ENCODE measurements at regions not wholly inside any gene's neighbourhood (a gene's known extent, or its start where the extent isn't known, plus 50 kb on each side); places are given as distances from the start of the nearest gene placed in this dataset.

- WGBS (ENCODE audit: insufficient coverage), result 96% methylated on average over 8 of the region's 8 CpGs
- no peaks in the 10 kb centered on the region for H3K79me2 ChIP-seq (ENCODE audit: control insufficient read depth, insufficient read depth, low read length)
- H3K9me3 Mint-ChIP-seq (ENCODE audit: insufficient read depth), result no peaks in the 10 kb centered on the region
- DNase-seq (no peak), ATAC-seq (ENCODE audit: low read depth) (no peak)
- no peak overlapping the region for H3K9ac ChIP-seq (ENCODE audit: low read length)
- H4K20me1 ChIP-seq (ENCODE audit: control insufficient read depth, insufficient read depth, low read length, poor library complexity, severe bottlenecking), result no peaks in the 10 kb centered on the region
- peaks cover 8% of the 10 kb centered on the region for H3K27me3 Mint-ChIP-seq
- no peak overlapping the region for H3K27ac ChIP-seq (ENCODE audit: low read length in 2 of 2)
- intact Hi-C loops (cut with micrococcal nuclease), result no loop called here
- H3K4me2 ChIP-seq (replicated peaks; ENCODE audit: low read depth, low read length, poor library complexity, severe bottlenecking), result no peak overlapping the region
- H3K4me1 ChIP-seq (ENCODE audit: control insufficient read depth in 2 of 2, insufficient read depth in 2 of 2, low read length in 2 of 2), result no peaks in the 10 kb centered on the region
- H2AFZ ChIP-seq (ENCODE audit: insufficient read depth, low read depth, low read length, poor library complexity, severe bottlenecking), result no peak overlapping the region
- no peak overlapping the region for H3K4me3 Mint-ChIP-seq
- ChIA-PET CTCF (no interaction called here), POLR2A (no interaction called here)
- no peak overlapping the region for H3K27ac Mint-ChIP-seq
- H3K36me3 ChIP-seq (replicated peaks in 1 of 2; ENCODE audit: control extremely low read depth in 1 of 2, control insufficient read depth in 1 of 2, extremely low read depth in 1 of 2, insufficient read depth in 2 of 2, low read length in 1 of 2), result no peaks in the 10 kb centered on the region
- H3K27me3 ChIP-seq (replicated peaks in 1 of 4; ENCODE audit: control extremely low read depth in 1 of 4, control insufficient read depth in 3 of 4, insufficient read depth in 4 of 4, low read length in 3 of 4), result peaks cover 0 to 3% (median 0%) of the 10 kb centered on the region in 4 experiments
- H3K4me1 Mint-ChIP-seq, result no peaks in the 10 kb centered on the region
- peaks cover 0 to 6% (median 4%) of the 10 kb centered on the region in 3 donors for H3K9me3 ChIP-seq (ENCODE audit: control extremely low read depth in 1 of 3, control insufficient read depth in 2 of 3, insufficient read depth in 1 of 3, low read length in 2 of 3)
- no peak overlapping the region for H3K4me3 ChIP-seq (ENCODE audit: control extremely low read depth in 1 of 5, extremely low read depth in 1 of 5, insufficient read depth in 1 of 5, low read depth in 2 of 5, low read length in 4 of 5)
- TF ChIP-seq EZH2 (IDR thresholded peaks at IDR 0.05; ENCODE audit: borderline replicate concordance, insufficient read depth, low read depth, low read length, poor library complexity, severe bottlenecking) (no peak), CTCF (IDR thresholded peaks at IDR 0.05) (no peak)
Measured at GRCh38 chr1:57934745-57935144, 510.9 kb upstream of the DAB1 start.

- no peak overlapping the region for H3K9ac ChIP-seq (ENCODE audit: low read length)
- no peak overlapping the region for H3K4me3 ChIP-seq (ENCODE audit: control extremely low read depth in 1 of 5, extremely low read depth in 1 of 5, insufficient read depth in 1 of 5, low read depth in 2 of 5, low read length in 4 of 5)
- ChIA-PET POLR2A (no interaction called here), CTCF (no interaction called here)
- H3K4me2 ChIP-seq (replicated peaks; ENCODE audit: low read depth, low read length, poor library complexity, severe bottlenecking), result no peak overlapping the region
- DNase-seq, result no peak
- no peak for TF ChIP-seq EZH2 (IDR thresholded peaks at IDR 0.05; ENCODE audit: borderline replicate concordance, insufficient read depth, low read depth, low read length, poor library complexity, severe bottlenecking)
- TF ChIP-seq CTCF (IDR thresholded peaks at IDR 0.05), result no peak
- no peaks in the 10 kb centered on the region for H4K20me1 ChIP-seq (ENCODE audit: control insufficient read depth, insufficient read depth, low read length, poor library complexity, severe bottlenecking)
- Mint-ChIP-seq H3K4me3 (no peak overlapping the region), H3K27me3 (no peaks in the 10 kb centered on the region), H3K4me1 (no peaks in the 10 kb centered on the region), H3K9me3 (ENCODE audit: insufficient read depth) (no peaks in the 10 kb centered on the region), H3K27ac (no peak overlapping the region)
- H3K27me3 ChIP-seq (replicated peaks in 1 of 4; ENCODE audit: control extremely low read depth in 1 of 4, control insufficient read depth in 3 of 4, insufficient read depth in 4 of 4, low read length in 3 of 4), result no peaks in the 10 kb centered on the region
- no peaks in the 10 kb centered on the region for H3K4me1 ChIP-seq (ENCODE audit: control insufficient read depth in 2 of 2, insufficient read depth in 2 of 2, low read length in 2 of 2)
- no peak overlapping the region for H3K27ac ChIP-seq (ENCODE audit: low read length in 2 of 2)
- H3K9me3 ChIP-seq (ENCODE audit: control extremely low read depth in 1 of 3, control insufficient read depth in 2 of 3, insufficient read depth in 1 of 3, low read length in 2 of 3), result no peaks in the 10 kb centered on the region
- intact Hi-C loops (cut with micrococcal nuclease), result no loop called here
- no CpG with 5 or more reads among the region's 1 CpG for WGBS (ENCODE audit: insufficient coverage)
- H3K79me2 ChIP-seq (ENCODE audit: control insufficient read depth, insufficient read depth, low read length), result no peaks in the 10 kb centered on the region
- ATAC-seq (ENCODE audit: low read depth), result no peak
- H3K36me3 ChIP-seq (replicated peaks in 1 of 2; ENCODE audit: control extremely low read depth in 1 of 2, control insufficient read depth in 1 of 2, extremely low read depth in 1 of 2, insufficient read depth in 2 of 2, low read length in 1 of 2), result no peaks in the 10 kb centered on the region
- no peak overlapping the region for H2AFZ ChIP-seq (ENCODE audit: insufficient read depth, low read depth, low read length, poor library complexity, severe bottlenecking)
Measured at GRCh38 chr1:57927003-57927402, 503.1 kb upstream of the DAB1 start.
